ENCODE measurements at regions not wholly inside any gene's neighbourhood (a gene's known extent, or its start where the extent isn't known, plus 50 kb on each side); places are given as distances from the start of the nearest gene placed in this dataset.
"Not testable (repeated sequence)": the region's sequence is repeated elsewhere in the genome, so short reads cannot be mapped to it uniquely, and the experiment has no call there.

- peaks cover 12% of the 10 kb centered on the region for H3K4me1 Mint-ChIP-seq
- no peaks in the 10 kb centered on the region for H3K36me3 Mint-ChIP-seq (ENCODE audit: low read depth)
- no peaks in the 10 kb centered on the region for H3K9me3 Mint-ChIP-seq
- H3K4me3 Mint-ChIP-seq = no peak overlapping the region
- DNase-seq (ENCODE audit: low read depth, low spot score) = no peak
- H3K27me3 Mint-ChIP-seq (ENCODE audit: low read depth) = no peaks in the 10 kb centered on the region
- H3K27ac Mint-ChIP-seq (ENCODE audit: unreplicated experiment) = no peak overlapping the region
- no peak for TF ChIP-seq CTCF (conservative IDR thresholded peaks at IDR 0.05)
Observed at GRCh38 chr10:83764666-83765065, 374.6 kb upstream of the GHITM start.

GRCh38 chr10:83765731-83766130 lies 373.6 kb upstream of the GHITM start:
- Mint-ChIP-seq H3K4me1 (peaks cover 12% of the 10 kb centered on the region), H3K27me3 (ENCODE audit: low read depth) (no peaks in the 10 kb centered on the region), H3K4me3 (no peak overlapping the region), H3K27ac (ENCODE audit: unreplicated experiment) (no peak overlapping the region), H3K36me3 (ENCODE audit: low read depth) (no peaks in the 10 kb centered on the region), H3K9me3 (no peaks in the 10 kb centered on the region)
- no peak for TF ChIP-seq CTCF (conservative IDR thresholded peaks at IDR 0.05)
- no peak for DNase-seq (ENCODE audit: low read depth, low spot score)

- Mint-ChIP-seq H3K27me3 (ENCODE audit: low read depth) (no peaks in the 10 kb centered on the region), H3K9me3 (peaks cover 3% of the 10 kb centered on the region)
- TF ChIP-seq CTCF (conservative IDR thresholded peaks at IDR 0.05) = no peak
Observed at GRCh38 chr10:83769281-83769820, 370.0 kb upstream of the GHITM start.

GRCh38 chr10:83786701-83787100 lies 352.6 kb upstream of the GHITM start:
- not testable (repeated sequence) for H3K27me3 Mint-ChIP-seq (ENCODE audit: low read depth); H3K4me1 Mint-ChIP-seq; H3K27ac Mint-ChIP-seq (ENCODE audit: unreplicated experiment); H3K4me3 Mint-ChIP-seq; H3K36me3 Mint-ChIP-seq (ENCODE audit: low read depth); DNase-seq (ENCODE audit: low read depth, low spot score)
- peaks cover 12% of the 10 kb centered on the region for H3K9me3 Mint-ChIP-seq

More at GRCh38 chr10:83769281-83769820, 370.0 kb upstream of the GHITM start:
- no peak for DNase-seq (ENCODE audit: low read depth, low spot score)
- Mint-ChIP-seq H3K36me3 (ENCODE audit: low read depth) (peaks cover 3% of the 10 kb centered on the region), H3K27ac (ENCODE audit: unreplicated experiment) (peak overlapping the region; percentile 15), H3K4me3 (no peak overlapping the region), H3K4me1 (peaks cover 12% of the 10 kb centered on the region)

- Mint-ChIP-seq H3K4me1 (no peaks in the 10 kb centered on the region), H3K4me3 (no peak overlapping the region), H3K9me3 (peaks cover 5% of the 10 kb centered on the region), H3K27ac (ENCODE audit: unreplicated experiment) (no peak overlapping the region), H3K36me3 (ENCODE audit: low read depth) (no peaks in the 10 kb centered on the region), H3K27me3 (ENCODE audit: low read depth) (no peaks in the 10 kb centered on the region)
- TF ChIP-seq CTCF (conservative IDR thresholded peaks at IDR 0.05) = no peak
- no peak for DNase-seq (ENCODE audit: low read depth, low spot score)
Observed at GRCh38 chr10:83801983-83802382, 337.3 kb upstream of the GHITM start.

GRCh38 chr10:83806717-83807116 lies 332.6 kb upstream of the GHITM start:
- Mint-ChIP-seq H3K4me1 (no peaks in the 10 kb centered on the region), H3K27me3 (ENCODE audit: low read depth) (no peaks in the 10 kb centered on the region), H3K4me3 (no peak overlapping the region), H3K27ac (ENCODE audit: unreplicated experiment) (no peak overlapping the region), H3K36me3 (ENCODE audit: low read depth) (no peaks in the 10 kb centered on the region), H3K9me3 (peaks cover 3% of the 10 kb centered on the region)
- no peak for DNase-seq (ENCODE audit: low read depth, low spot score)
- no peak for TF ChIP-seq CTCF (conservative IDR thresholded peaks at IDR 0.05)
